ENCODE measurements at regions not wholly inside any gene's neighbourhood (a gene's known extent, or its start where the extent isn't known, plus 50 kb on each side); places are given as distances from the start of the nearest gene placed in this dataset.

- 84% methylated on average over 9 of the region's 9 CpGs for WGBS (ENCODE audit: insufficient coverage)
- Histone ChIP-seq H2AFZ (ENCODE audit: insufficient read depth, low read depth, low read length, poor library complexity, severe bottlenecking) (no peak overlapping the region), H3K4me1 (ENCODE audit: control insufficient read depth in 2 of 2, insufficient read depth in 2 of 2, low read length in 2 of 2) (no peaks in the 10 kb centered on the region), H3K27me3 (replicated peaks in 1 of 4; ENCODE audit: control extremely low read depth in 1 of 4, control insufficient read depth in 3 of 4, insufficient read depth in 4 of 4, low read length in 3 of 4) (peaks cover 0 to 3% (median 0%) of the 10 kb centered on the region in 4 experiments), H3K36me3 (replicated peaks in 1 of 2; ENCODE audit: control extremely low read depth in 1 of 2, control insufficient read depth in 1 of 2, extremely low read depth in 1 of 2, insufficient read depth in 2 of 2, low read length in 1 of 2) (no peaks in the 10 kb centered on the region), H3K9ac (ENCODE audit: low read length) (no peak overlapping the region), H3K27ac (ENCODE audit: low read length in 2 of 2) (no peak overlapping the region), H3K4me2 (replicated peaks; ENCODE audit: low read depth, low read length, poor library complexity, severe bottlenecking) (no peak overlapping the region), H3K79me2 (ENCODE audit: control insufficient read depth, insufficient read depth, low read length) (no peaks in the 10 kb centered on the region), H4K20me1 (ENCODE audit: control insufficient read depth, insufficient read depth, low read length, poor library complexity, severe bottlenecking) (no peaks in the 10 kb centered on the region), H3K9me3 (ENCODE audit: control extremely low read depth in 1 of 3, control insufficient read depth in 2 of 3, insufficient read depth in 1 of 3, low read length in 2 of 3) (peaks cover 0 to 11% (median 0%) of the 10 kb centered on the region in 3 donors), H3K4me3 (ENCODE audit: control extremely low read depth in 1 of 5, extremely low read depth in 1 of 5, insufficient read depth in 1 of 5, low read depth in 2 of 5, low read length in 4 of 5) (no peak overlapping the region)
- intact Hi-C loops (cut with micrococcal nuclease) = no loop called here
- CTCF ChIA-PET = no interaction called here
- POLR2A ChIA-PET = no interaction called here
- H3K4me1 Mint-ChIP-seq = no peaks in the 10 kb centered on the region
- TF ChIP-seq EZH2 (IDR thresholded peaks at IDR 0.05; ENCODE audit: borderline replicate concordance, insufficient read depth, low read depth, low read length, poor library complexity, severe bottlenecking) (no peak), CTCF (IDR thresholded peaks at IDR 0.05) (no peak)
- no peaks in the 10 kb centered on the region for H3K9me3 Mint-ChIP-seq (ENCODE audit: insufficient read depth)
- no peak overlapping the region for H3K27ac Mint-ChIP-seq
- ATAC-seq (ENCODE audit: low read depth) (no peak), DNase-seq (no peak)
- no peak overlapping the region for H3K4me3 Mint-ChIP-seq
- peaks cover 22% of the 10 kb centered on the region for H3K27me3 Mint-ChIP-seq
Measured at GRCh38 chr3:127388427-127388826, 100.6 kb upstream of the PRR20G start.

GRCh38 chr3:127387556-127388153 lies 99.8 kb upstream of the PRR20G start:
- Histone ChIP-seq H3K79me2 (ENCODE audit: control insufficient read depth, insufficient read depth, low read length) (no peaks in the 10 kb centered on the region), H3K4me1 (ENCODE audit: control insufficient read depth in 2 of 2, insufficient read depth in 2 of 2, low read length in 2 of 2) (no peaks in the 10 kb centered on the region), H3K4me2 (replicated peaks; ENCODE audit: low read depth, low read length, poor library complexity, severe bottlenecking) (no peak overlapping the region), H3K27me3 (replicated peaks in 1 of 4; ENCODE audit: control extremely low read depth in 1 of 4, control insufficient read depth in 3 of 4, insufficient read depth in 4 of 4, low read length in 3 of 4) (peaks cover 0 to 3% (median 0%) of the 10 kb centered on the region in 4 experiments), H3K4me3 (ENCODE audit: control extremely low read depth in 1 of 5, extremely low read depth in 1 of 5, insufficient read depth in 1 of 5, low read depth in 2 of 5, low read length in 4 of 5) (no peak overlapping the region), H2AFZ (ENCODE audit: insufficient read depth, low read depth, low read length, poor library complexity, severe bottlenecking) (no peak overlapping the region), H3K9me3 (ENCODE audit: control extremely low read depth in 1 of 3, control insufficient read depth in 2 of 3, insufficient read depth in 1 of 3, low read length in 2 of 3) (peaks cover 0 to 11% (median 0%) of the 10 kb centered on the region in 3 donors), H4K20me1 (ENCODE audit: control insufficient read depth, insufficient read depth, low read length, poor library complexity, severe bottlenecking) (no peaks in the 10 kb centered on the region), H3K9ac (ENCODE audit: low read length) (no peak overlapping the region), H3K27ac (ENCODE audit: low read length in 2 of 2) (no peak overlapping the region), H3K36me3 (replicated peaks in 1 of 2; ENCODE audit: control extremely low read depth in 1 of 2, control insufficient read depth in 1 of 2, extremely low read depth in 1 of 2, insufficient read depth in 2 of 2, low read length in 1 of 2) (no peaks in the 10 kb centered on the region)
- no peak for ATAC-seq (ENCODE audit: low read depth)
- TF ChIP-seq CTCF (IDR thresholded peaks at IDR 0.05) (no peak), EZH2 (IDR thresholded peaks at IDR 0.05; ENCODE audit: borderline replicate concordance, insufficient read depth, low read depth, low read length, poor library complexity, severe bottlenecking) (no peak)
- intact Hi-C loops (cut with micrococcal nuclease) = no loop called here
- Mint-ChIP-seq H3K27ac (no peak overlapping the region), H3K27me3 (peaks cover 15% of the 10 kb centered on the region), H3K9me3 (ENCODE audit: insufficient read depth) (no peaks in the 10 kb centered on the region), H3K4me1 (no peaks in the 10 kb centered on the region), H3K4me3 (no peak overlapping the region)
- DNase-seq = no peak
- POLR2A ChIA-PET = no interaction called here
- 83% methylated on average over 7 of the region's 8 CpGs for WGBS (ENCODE audit: insufficient coverage)
- CTCF ChIA-PET = no interaction called here
